ENCODE measurements at regions not wholly inside any gene's neighbourhood (a gene's known extent, or its start where the extent isn't known, plus 50 kb on each side); places are given as distances from the start of the nearest gene placed in this dataset.

GRCh38 chr6:90429713-90430112 lies 133.1 kb upstream of the BACH2 start:
- no peaks in the 10 kb centered on the region for H3K9me3 ChIP-seq (ENCODE audit: low read depth)
- H2AFZ ChIP-seq: no peak overlapping the region
- no peak overlapping the region for H3K4me3 ChIP-seq
- H4K20me1 ChIP-seq (ENCODE audit: insufficient read depth, poor library complexity, severe bottlenecking): no peaks in the 10 kb centered on the region
- H3K9me2 ChIP-seq (replicated peaks; ENCODE audit: insufficient read depth): no peaks in the 10 kb centered on the region
- no peak overlapping the region for H3K27ac ChIP-seq
- H3K27me3 ChIP-seq: no peaks in the 10 kb centered on the region
- DNase-seq (ENCODE audit: low spot score): no peak
- H3K79me2 ChIP-seq: no peaks in the 10 kb centered on the region
- TF ChIP-seq, protein P1, sequence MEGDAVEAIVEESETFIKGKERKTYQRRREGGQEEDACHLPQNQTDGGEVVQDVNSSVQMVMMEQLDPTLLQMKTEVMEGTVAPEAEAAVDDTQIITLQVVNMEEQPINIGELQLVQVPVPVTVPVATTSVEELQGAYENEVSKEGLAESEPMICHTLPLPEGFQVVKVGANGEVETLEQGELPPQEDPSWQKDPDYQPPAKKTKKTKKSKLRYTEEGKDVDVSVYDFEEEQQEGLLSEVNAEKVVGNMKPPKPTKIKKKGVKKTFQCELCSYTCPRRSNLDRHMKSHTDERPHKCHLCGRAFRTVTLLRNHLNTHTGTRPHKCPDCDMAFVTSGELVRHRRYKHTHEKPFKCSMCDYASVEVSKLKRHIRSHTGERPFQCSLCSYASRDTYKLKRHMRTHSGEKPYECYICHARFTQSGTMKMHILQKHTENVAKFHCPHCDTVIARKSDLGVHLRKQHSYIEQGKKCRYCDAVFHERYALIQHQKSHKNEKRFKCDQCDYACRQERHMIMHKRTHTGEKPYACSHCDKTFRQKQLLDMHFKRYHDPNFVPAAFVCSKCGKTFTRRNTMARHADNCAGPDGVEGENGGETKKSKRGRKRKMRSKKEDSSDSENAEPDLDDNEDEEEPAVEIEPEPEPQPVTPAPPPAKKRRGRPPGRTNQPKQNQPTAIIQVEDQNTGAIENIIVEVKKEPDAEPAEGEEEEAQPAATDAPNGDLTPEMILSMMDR (IDR thresholded peaks at IDR 0.05; ENCODE audit: poor library complexity): no peak
- TF ChIP-seq EZH2phosphoT487 (IDR thresholded peaks at IDR 0.05; ENCODE audit: low read depth, severe bottlenecking, unreplicated experiment) (no peak), EZH2 (IDR thresholded peaks at IDR 0.05; ENCODE audit: borderline replicate concordance) (no peak)
- no peaks in the 10 kb centered on the region for H3K4me1 ChIP-seq (ENCODE audit: insufficient read depth)
- H3K4me2 ChIP-seq: no peak overlapping the region
- no peaks in the 10 kb centered on the region for H3K36me3 ChIP-seq (replicated peaks; ENCODE audit: insufficient read depth, low read depth)

DNA sequence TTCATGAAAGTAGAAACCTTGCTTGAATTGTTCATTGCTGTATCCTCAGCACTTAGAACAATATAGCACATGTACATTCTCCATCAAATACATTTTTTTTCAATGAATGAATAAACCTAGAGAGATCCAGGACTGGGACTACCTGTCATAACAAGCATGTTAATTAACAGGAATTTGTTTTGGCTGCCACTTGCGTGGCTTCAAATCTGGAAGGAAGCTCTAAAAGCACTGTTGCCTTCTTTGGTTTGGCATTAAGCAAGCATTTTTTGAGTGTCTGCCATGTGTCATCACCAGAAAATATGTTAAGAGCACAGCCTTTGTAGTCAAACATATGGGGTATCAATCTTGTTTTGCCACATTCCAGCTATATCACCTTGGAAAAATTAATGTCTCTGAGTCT lies 131.9 kb upstream of the BACH2 start:
- DNase-seq (ENCODE audit: low spot score): no peak
- Histone ChIP-seq H3K4me2 (no peak overlapping the region), H2AFZ (no peak overlapping the region), H3K4me1 (ENCODE audit: insufficient read depth) (no peaks in the 10 kb centered on the region), H3K79me2 (no peaks in the 10 kb centered on the region), H3K27ac (no peak overlapping the region), H3K9me2 (replicated peaks; ENCODE audit: insufficient read depth) (no peaks in the 10 kb centered on the region), H3K9me3 (ENCODE audit: low read depth) (no peaks in the 10 kb centered on the region), H3K4me3 (no peak overlapping the region), H4K20me1 (ENCODE audit: insufficient read depth, poor library complexity, severe bottlenecking) (no peaks in the 10 kb centered on the region), H3K36me3 (replicated peaks; ENCODE audit: insufficient read depth, low read depth) (no peaks in the 10 kb centered on the region), H3K27me3 (peaks cover 3% of the 10 kb centered on the region)
- 89% methylated on average over 1 of the region's 1 CpG for WGBS (ENCODE audit: low lambda C conversion rate, missing lambda C conversion rate)
- TF ChIP-seq EZH2 (IDR thresholded peaks at IDR 0.05; ENCODE audit: borderline replicate concordance) (no peak), EZH2phosphoT487 (IDR thresholded peaks at IDR 0.05; ENCODE audit: low read depth, severe bottlenecking, unreplicated experiment) (no peak)
- TF ChIP-seq, protein P1 (IDR thresholded peaks at IDR 0.05; ENCODE audit: poor library complexity): no peak

DNA sequence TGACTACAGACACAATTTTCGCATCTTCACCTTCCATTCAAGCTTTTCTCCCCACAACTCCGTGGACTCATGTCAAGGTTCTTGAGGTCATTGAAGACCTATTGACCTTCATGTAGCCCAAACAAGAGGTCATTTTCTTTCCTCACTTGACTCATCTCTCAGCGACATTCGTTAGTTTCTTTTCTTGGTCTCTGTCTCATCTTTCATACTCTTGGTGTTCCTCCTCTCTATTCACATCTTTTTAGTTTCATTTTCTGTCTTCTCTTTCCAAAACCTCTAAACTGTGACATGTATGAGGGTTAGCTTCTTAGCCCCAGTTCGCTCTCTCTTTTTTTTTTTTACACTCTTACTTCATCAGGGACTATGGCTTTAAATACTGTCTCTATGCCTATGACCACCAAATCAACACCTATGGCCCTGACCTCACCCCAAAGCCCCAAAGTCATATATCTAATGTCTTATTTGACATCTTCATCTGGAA lies 128.6 kb upstream of the BACH2 start:
- no peak for DNase-seq (ENCODE audit: low spot score)
- H3K27ac ChIP-seq: no peak overlapping the region
- H3K79me2 ChIP-seq: no peaks in the 10 kb centered on the region
- no peaks in the 10 kb centered on the region for H3K9me2 ChIP-seq (replicated peaks; ENCODE audit: insufficient read depth)
- no peak overlapping the region for H2AFZ ChIP-seq
- H4K20me1 ChIP-seq (ENCODE audit: insufficient read depth, poor library complexity, severe bottlenecking): no peaks in the 10 kb centered on the region
- H3K27me3 ChIP-seq: peaks cover 8% of the 10 kb centered on the region
- no peaks in the 10 kb centered on the region for H3K9me3 ChIP-seq (ENCODE audit: low read depth)
- no peak overlapping the region for H3K4me2 ChIP-seq
- 92% methylated on average over 5 of the region's 5 CpGs for WGBS (ENCODE audit: low lambda C conversion rate, missing lambda C conversion rate)
- H3K4me1 ChIP-seq (ENCODE audit: insufficient read depth): no peaks in the 10 kb centered on the region
- no peak overlapping the region for H3K4me3 ChIP-seq
- no peaks in the 10 kb centered on the region for H3K36me3 ChIP-seq (replicated peaks; ENCODE audit: insufficient read depth, low read depth)
- no peak for TF ChIP-seq EZH2phosphoT487 (IDR thresholded peaks at IDR 0.05; ENCODE audit: low read depth, severe bottlenecking, unreplicated experiment)
- TF ChIP-seq, protein P1 (IDR thresholded peaks at IDR 0.05; ENCODE audit: poor library complexity): no peak
- TF ChIP-seq EZH2 (IDR thresholded peaks at IDR 0.05; ENCODE audit: borderline replicate concordance): no peak

DNA sequence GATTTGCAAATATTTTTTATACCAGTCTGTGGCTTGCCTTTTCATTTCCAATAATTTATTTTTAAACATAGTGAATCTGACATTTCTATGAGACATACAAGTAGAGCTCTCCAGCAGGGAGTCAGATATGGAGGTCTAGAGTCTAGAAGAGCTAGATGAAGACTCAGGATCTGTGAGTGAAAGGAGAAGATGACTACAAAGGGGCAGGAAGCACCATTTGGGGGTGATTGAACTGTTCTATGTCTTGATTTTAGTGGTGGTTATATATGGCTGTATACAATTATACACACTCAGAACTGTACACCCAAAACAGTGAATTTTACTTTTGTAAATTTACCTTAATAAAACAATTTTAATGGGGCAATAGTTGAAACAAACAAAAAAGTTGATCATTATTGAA lies 127.9 kb upstream of the BACH2 start:
- Histone ChIP-seq H3K4me3 (no peak overlapping the region), H3K79me2 (no peaks in the 10 kb centered on the region), H3K9me3 (ENCODE audit: low read depth) (no peaks in the 10 kb centered on the region), H4K20me1 (ENCODE audit: insufficient read depth, poor library complexity, severe bottlenecking) (no peaks in the 10 kb centered on the region), H3K36me3 (replicated peaks; ENCODE audit: insufficient read depth, low read depth) (no peaks in the 10 kb centered on the region), H3K9me2 (replicated peaks; ENCODE audit: insufficient read depth) (no peaks in the 10 kb centered on the region), H3K4me1 (ENCODE audit: insufficient read depth) (no peaks in the 10 kb centered on the region), H2AFZ (no peak overlapping the region), H3K4me2 (no peak overlapping the region), H3K27ac (no peak overlapping the region), H3K27me3 (peaks cover 8% of the 10 kb centered on the region)
- no peak for DNase-seq (ENCODE audit: low spot score)
- no peak for TF ChIP-seq EZH2phosphoT487 (IDR thresholded peaks at IDR 0.05; ENCODE audit: low read depth, severe bottlenecking, unreplicated experiment)
- TF ChIP-seq, protein P1 (IDR thresholded peaks at IDR 0.05; ENCODE audit: poor library complexity): no peak
- no peak for TF ChIP-seq EZH2 (IDR thresholded peaks at IDR 0.05; ENCODE audit: borderline replicate concordance)

Measured in hepatocyte (in vitro differentiated cells).